ENCODE measurements at regions not wholly inside any gene's neighbourhood (a gene's known extent, or its start where the extent isn't known, plus 50 kb on each side); places are given as distances from the start of the nearest gene placed in this dataset.
"Not testable (repeated sequence)": the region's sequence is repeated elsewhere in the genome, so short reads cannot be mapped to it uniquely, and the experiment has no call there.

- H3K9me3 ChIP-seq (ENCODE audit: control insufficient read depth in 2 of 2, low read length in 2 of 2) = no peaks in the 10 kb centered on the region
- H3K27me3 ChIP-seq (ENCODE audit: control insufficient read depth in 1 of 2, insufficient read depth in 2 of 2, low read length in 2 of 2) = no peaks in the 10 kb centered on the region
- no peak overlapping the region for H3K9ac ChIP-seq (ENCODE audit: low read length in 2 of 2)
- H3K4me1 ChIP-seq (ENCODE audit: control insufficient read depth, insufficient read depth, low read length) = no peaks in the 10 kb centered on the region
- no peaks in the 10 kb centered on the region for H3K36me3 ChIP-seq (ENCODE audit: control insufficient read depth in 2 of 2, insufficient read depth in 2 of 2, low read length in 2 of 2)
- no peak overlapping the region for H3K4me3 ChIP-seq (ENCODE audit: low read length in 2 of 2)
- H3K27ac ChIP-seq (ENCODE audit: low read length) = no peak overlapping the region
Observed at GRCh38 chr12:75630091-75630490, 118.7 kb upstream of the KRR1 start.

GRCh38 chr12:75628916-75629315 is 117.5 kb upstream of the KRR1 start:
- Histone ChIP-seq H3K9me3 (ENCODE audit: control insufficient read depth in 2 of 2, low read length in 2 of 2) (no peaks in the 10 kb centered on the region), H3K9ac (ENCODE audit: low read length in 2 of 2) (no peak overlapping the region), H3K4me3 (ENCODE audit: low read length in 2 of 2) (no peak overlapping the region), H3K36me3 (ENCODE audit: control insufficient read depth in 2 of 2, insufficient read depth in 2 of 2, low read length in 2 of 2) (no peaks in the 10 kb centered on the region), H3K27ac (ENCODE audit: low read length) (no peak overlapping the region), H3K4me1 (ENCODE audit: control insufficient read depth, insufficient read depth, low read length) (no peaks in the 10 kb centered on the region), H3K27me3 (ENCODE audit: control insufficient read depth in 1 of 2, insufficient read depth in 2 of 2, low read length in 2 of 2) (no peaks in the 10 kb centered on the region)

GRCh38 chr12:75628511-75628910 is 117.1 kb upstream of the KRR1 start:
- Histone ChIP-seq H3K9ac (ENCODE audit: low read length in 2 of 2) (no peak overlapping the region), H3K4me1 (ENCODE audit: control insufficient read depth, insufficient read depth, low read length) (no peaks in the 10 kb centered on the region), H3K27ac (ENCODE audit: low read length) (no peak overlapping the region), H3K4me3 (ENCODE audit: low read length in 2 of 2) (no peak overlapping the region), H3K27me3 (ENCODE audit: control insufficient read depth in 1 of 2, insufficient read depth in 2 of 2, low read length in 2 of 2) (no peaks in the 10 kb centered on the region), H3K9me3 (ENCODE audit: control insufficient read depth in 2 of 2, low read length in 2 of 2) (no peaks in the 10 kb centered on the region), H3K36me3 (ENCODE audit: control insufficient read depth in 2 of 2, insufficient read depth in 2 of 2, low read length in 2 of 2) (no peaks in the 10 kb centered on the region)

GRCh38 chr12:75623631-75624154 is 112.3 kb upstream of the KRR1 start:
- Histone ChIP-seq H3K9me3 (ENCODE audit: control insufficient read depth in 2 of 2, low read length in 2 of 2) (no peaks in the 10 kb centered on the region), H3K36me3 (ENCODE audit: control insufficient read depth in 2 of 2, insufficient read depth in 2 of 2, low read length in 2 of 2) (no peaks in the 10 kb centered on the region), H3K27me3 (ENCODE audit: control insufficient read depth in 1 of 2, insufficient read depth in 2 of 2, low read length in 2 of 2) (no peaks in the 10 kb centered on the region), H3K9ac (ENCODE audit: low read length in 2 of 2) (no peak overlapping the region), H3K27ac (ENCODE audit: low read length) (no peak overlapping the region), H3K4me1 (ENCODE audit: control insufficient read depth, insufficient read depth, low read length) (no peaks in the 10 kb centered on the region), H3K4me3 (ENCODE audit: low read length in 2 of 2) (no peak overlapping the region)

- no peaks in the 10 kb centered on the region for H3K9me3 ChIP-seq (ENCODE audit: control insufficient read depth in 2 of 2, low read length in 2 of 2)
Observed at GRCh38 chr12:75622492-75622891, 111.1 kb upstream of the KRR1 start.

GRCh38 chr12:75614396-75614795 is 103.0 kb upstream of the KRR1 start:
- H3K9me3 ChIP-seq (ENCODE audit: control insufficient read depth in 2 of 2, low read length in 2 of 2); H3K27me3 ChIP-seq (ENCODE audit: control insufficient read depth in 1 of 2, insufficient read depth in 2 of 2, low read length in 2 of 2); H3K4me1 ChIP-seq (ENCODE audit: control insufficient read depth, insufficient read depth, low read length); H3K4me3 ChIP-seq (ENCODE audit: low read length in 2 of 2); H3K36me3 ChIP-seq (ENCODE audit: control insufficient read depth in 2 of 2, insufficient read depth in 2 of 2, low read length in 2 of 2); H3K9ac ChIP-seq (ENCODE audit: low read length in 2 of 2); H3K27ac ChIP-seq (ENCODE audit: low read length): not testable (repeated sequence)

More at GRCh38 chr12:75622492-75622891, 111.1 kb upstream of the KRR1 start:
- Histone ChIP-seq H3K9ac (ENCODE audit: low read length in 2 of 2) (no peak overlapping the region), H3K36me3 (ENCODE audit: control insufficient read depth in 2 of 2, insufficient read depth in 2 of 2, low read length in 2 of 2) (no peaks in the 10 kb centered on the region), H3K27me3 (ENCODE audit: control insufficient read depth in 1 of 2, insufficient read depth in 2 of 2, low read length in 2 of 2) (no peaks in the 10 kb centered on the region), H3K27ac (ENCODE audit: low read length) (no peak overlapping the region), H3K4me1 (ENCODE audit: control insufficient read depth, insufficient read depth, low read length) (no peaks in the 10 kb centered on the region), H3K4me3 (ENCODE audit: low read length in 2 of 2) (no peak overlapping the region)

- Histone ChIP-seq H3K36me3 (ENCODE audit: control insufficient read depth in 2 of 2, insufficient read depth in 2 of 2, low read length in 2 of 2) (no peaks in the 10 kb centered on the region), H3K4me3 (ENCODE audit: low read length in 2 of 2) (no peak overlapping the region), H3K27me3 (ENCODE audit: control insufficient read depth in 1 of 2, insufficient read depth in 2 of 2, low read length in 2 of 2) (no peaks in the 10 kb centered on the region), H3K9ac (ENCODE audit: low read length in 2 of 2) (no peak overlapping the region), H3K4me1 (ENCODE audit: control insufficient read depth, insufficient read depth, low read length) (no peaks in the 10 kb centered on the region), H3K27ac (ENCODE audit: low read length) (no peak overlapping the region), H3K9me3 (ENCODE audit: control insufficient read depth in 2 of 2, low read length in 2 of 2) (no peaks in the 10 kb centered on the region)
Observed at GRCh38 chr12:75613981-75614380, 102.6 kb upstream of the KRR1 start.

- Histone ChIP-seq H3K4me3 (ENCODE audit: low read length in 2 of 2) (no peak overlapping the region), H3K27ac (ENCODE audit: low read length) (no peak overlapping the region), H3K9me3 (ENCODE audit: control insufficient read depth in 2 of 2, low read length in 2 of 2) (no peaks in the 10 kb centered on the region), H3K36me3 (ENCODE audit: control insufficient read depth in 2 of 2, insufficient read depth in 2 of 2, low read length in 2 of 2) (no peaks in the 10 kb centered on the region), H3K9ac (ENCODE audit: low read length in 2 of 2) (no peak overlapping the region), H3K27me3 (ENCODE audit: control insufficient read depth in 1 of 2, insufficient read depth in 2 of 2, low read length in 2 of 2) (no peaks in the 10 kb centered on the region), H3K4me1 (ENCODE audit: control insufficient read depth, insufficient read depth, low read length) (no peaks in the 10 kb centered on the region)
Observed at GRCh38 chr12:75611041-75611440, 99.6 kb upstream of the KRR1 start.

GRCh38 chr12:75606956-75607355 is 95.5 kb upstream of the KRR1 start:
- H3K9ac ChIP-seq (ENCODE audit: low read length in 2 of 2) = no peak overlapping the region
- H3K27me3 ChIP-seq (ENCODE audit: control insufficient read depth in 1 of 2, insufficient read depth in 2 of 2, low read length in 2 of 2) = no peaks in the 10 kb centered on the region
- no peak overlapping the region for H3K4me3 ChIP-seq (ENCODE audit: low read length in 2 of 2)
- H3K27ac ChIP-seq (ENCODE audit: low read length) = no peak overlapping the region
- H3K36me3 ChIP-seq (ENCODE audit: control insufficient read depth in 2 of 2, insufficient read depth in 2 of 2, low read length in 2 of 2) = no peaks in the 10 kb centered on the region
- no peaks in the 10 kb centered on the region for H3K4me1 ChIP-seq (ENCODE audit: control insufficient read depth, insufficient read depth, low read length)
- no peaks in the 10 kb centered on the region for H3K9me3 ChIP-seq (ENCODE audit: control insufficient read depth in 2 of 2, low read length in 2 of 2)

GRCh38 chr12:75606151-75606550 is 94.7 kb upstream of the KRR1 start:
- no peaks in the 10 kb centered on the region for H3K36me3 ChIP-seq (ENCODE audit: control insufficient read depth in 2 of 2, insufficient read depth in 2 of 2, low read length in 2 of 2)
- no peak overlapping the region for H3K27ac ChIP-seq (ENCODE audit: low read length)
- H3K4me1 ChIP-seq (ENCODE audit: control insufficient read depth, insufficient read depth, low read length) = no peaks in the 10 kb centered on the region
- no peak overlapping the region for H3K9ac ChIP-seq (ENCODE audit: low read length in 2 of 2)
- H3K4me3 ChIP-seq (ENCODE audit: low read length in 2 of 2) = no peak overlapping the region
- H3K27me3 ChIP-seq (ENCODE audit: control insufficient read depth in 1 of 2, insufficient read depth in 2 of 2, low read length in 2 of 2) = no peaks in the 10 kb centered on the region
- H3K9me3 ChIP-seq (ENCODE audit: control insufficient read depth in 2 of 2, low read length in 2 of 2) = no peaks in the 10 kb centered on the region

- Histone ChIP-seq H3K4me1 (ENCODE audit: control insufficient read depth, insufficient read depth, low read length) (no peaks in the 10 kb centered on the region), H3K27me3 (ENCODE audit: control insufficient read depth in 1 of 2, insufficient read depth in 2 of 2, low read length in 2 of 2) (no peaks in the 10 kb centered on the region), H3K9ac (ENCODE audit: low read length in 2 of 2) (no peak overlapping the region), H3K36me3 (ENCODE audit: control insufficient read depth in 2 of 2, insufficient read depth in 2 of 2, low read length in 2 of 2) (no peaks in the 10 kb centered on the region), H3K4me3 (ENCODE audit: low read length in 2 of 2) (no peak overlapping the region), H3K9me3 (ENCODE audit: control insufficient read depth in 2 of 2, low read length in 2 of 2) (no peaks in the 10 kb centered on the region), H3K27ac (ENCODE audit: low read length) (no peak overlapping the region)
Observed at GRCh38 chr12:75603475-75603874, 92.1 kb upstream of the KRR1 start.
